ENCODE measurements at regions not wholly inside any gene's neighbourhood (a gene's known extent, or its start where the extent isn't known, plus 50 kb on each side); places are given as distances from the start of the nearest gene placed in this dataset. TPM values are rescaled to one million over a fixed set of nuclear protein-coding genes. Genes with fewer than 3 reads are reported as not detected.

Small RNAs in the stretch of these regions (small RNA-seq; reads per million reads assigned to genes)
- gene MIR1303 (0.11 reads per million), gene MIR3141 (not detected)

Measured in liver (tissue), 1 donor.